NT2/D1 (cell line): ENCODE measurements at regions not wholly inside any gene's neighbourhood (a gene's known extent, or its start where the extent isn't known, plus 50 kb on each side); places are given as distances from the start of the nearest gene placed in this dataset.

ENCODE experiments used
- YY1 ChIP-seq: IDR thresholded peaks from 2 replicates; pipeline ENCODE4 v1.6.1; 2011; ENCODE audit not compliant: insufficient read length, insufficient read depth
- ZNF274 ChIP-seq: IDR thresholded peaks from 2 replicates; pipeline ENCODE4 v1.6.1; 2011; ENCODE audit warnings: mild to moderate bottlenecking, low read depth, low read length

GRCh38 chr1:68570871-68571270 lies 74.0 kb upstream of the DEPDC1 start:
- TF ChIP-seq YY1: no peak
- TF ChIP-seq ZNF274: no peak
